Epithelial cell of proximal tubule (primary cell): ENCODE measurements at regions not wholly inside any gene's neighbourhood (a gene's known extent, or its start where the extent isn't known, plus 50 kb on each side); places are given as distances from the start of the nearest gene placed in this dataset.
A peak's percentile ranks its signal among the peaks of the same experiment; 100 is the strongest.

Experiments used
- DNase-seq: peaks from one replicate; pipeline ENCODE4 v3.0.0-alpha.2; 2011; ENCODE audit warnings: low read depth
- H3K4me3 ChIP-seq: 2 replicates; pipeline ENCODE4 v1.5.1; 2011; ENCODE audit warnings: low read depth, mild to moderate bottlenecking, low read length
- TF ChIP-seq, protein P1 (sequence below): conservative IDR thresholded peaks from 2 replicates; pipeline ENCODE4 v1.5.1; 2012; ENCODE audit warnings: low read depth, mild to moderate bottlenecking, low read length

DNA sequence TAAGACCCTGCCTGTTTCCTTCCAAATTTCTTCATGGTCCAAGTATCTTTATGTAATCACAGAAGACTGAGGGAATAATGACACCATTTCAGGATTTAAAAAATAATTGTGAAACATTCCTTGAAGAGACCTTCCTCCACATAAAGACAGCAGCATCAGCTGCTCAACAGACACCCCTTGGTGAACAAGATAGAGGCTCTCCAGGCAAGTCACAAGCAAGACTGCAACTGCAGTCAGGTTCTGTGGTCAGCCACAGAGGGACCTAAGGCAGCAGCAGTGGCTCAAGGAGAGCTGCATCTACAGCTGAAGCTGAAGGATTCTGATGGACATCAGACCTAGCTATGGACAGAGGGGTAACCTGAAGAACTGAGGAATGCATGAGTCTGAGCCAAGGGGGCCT is 97.2 kb upstream of the C3orf80 start:
- H3K4me3 ChIP-seq: no peak overlapping the region
- no peak for DNase-seq
- TF ChIP-seq, protein P1, sequence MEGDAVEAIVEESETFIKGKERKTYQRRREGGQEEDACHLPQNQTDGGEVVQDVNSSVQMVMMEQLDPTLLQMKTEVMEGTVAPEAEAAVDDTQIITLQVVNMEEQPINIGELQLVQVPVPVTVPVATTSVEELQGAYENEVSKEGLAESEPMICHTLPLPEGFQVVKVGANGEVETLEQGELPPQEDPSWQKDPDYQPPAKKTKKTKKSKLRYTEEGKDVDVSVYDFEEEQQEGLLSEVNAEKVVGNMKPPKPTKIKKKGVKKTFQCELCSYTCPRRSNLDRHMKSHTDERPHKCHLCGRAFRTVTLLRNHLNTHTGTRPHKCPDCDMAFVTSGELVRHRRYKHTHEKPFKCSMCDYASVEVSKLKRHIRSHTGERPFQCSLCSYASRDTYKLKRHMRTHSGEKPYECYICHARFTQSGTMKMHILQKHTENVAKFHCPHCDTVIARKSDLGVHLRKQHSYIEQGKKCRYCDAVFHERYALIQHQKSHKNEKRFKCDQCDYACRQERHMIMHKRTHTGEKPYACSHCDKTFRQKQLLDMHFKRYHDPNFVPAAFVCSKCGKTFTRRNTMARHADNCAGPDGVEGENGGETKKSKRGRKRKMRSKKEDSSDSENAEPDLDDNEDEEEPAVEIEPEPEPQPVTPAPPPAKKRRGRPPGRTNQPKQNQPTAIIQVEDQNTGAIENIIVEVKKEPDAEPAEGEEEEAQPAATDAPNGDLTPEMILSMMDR: no peak

DNA sequence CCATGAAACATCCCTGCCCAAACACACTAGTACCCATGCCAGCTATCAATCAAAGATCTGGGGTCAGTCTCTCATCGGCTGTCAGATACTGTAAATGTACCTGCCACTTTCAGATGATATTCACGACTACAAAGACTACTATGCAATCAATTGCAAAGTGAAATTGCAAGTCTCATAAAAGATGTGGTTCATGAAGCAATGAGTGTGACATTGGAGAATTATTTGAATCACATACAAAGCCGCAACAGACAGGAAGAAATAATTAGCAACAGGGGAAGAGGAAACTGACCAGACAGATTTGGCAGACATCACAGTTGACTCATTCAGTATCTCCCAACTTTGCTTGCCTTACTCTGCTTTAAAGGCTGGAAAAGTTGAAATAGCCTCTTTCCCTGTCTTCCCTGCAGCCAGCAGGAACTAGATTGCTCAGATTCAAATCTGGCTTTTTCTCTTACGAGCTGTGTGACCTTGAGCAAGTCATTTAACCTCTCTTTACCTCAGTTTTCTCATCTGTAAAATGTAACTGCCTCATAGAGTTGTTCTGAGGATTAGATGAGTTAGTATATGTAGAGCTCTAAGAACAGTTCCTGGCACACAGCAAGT is 95.7 kb upstream of the C3orf80 start:
- peak; percentile 56 for DNase-seq
- H3K4me3 ChIP-seq: no peak overlapping the region
- TF ChIP-seq, protein P1: no peak

DNA sequence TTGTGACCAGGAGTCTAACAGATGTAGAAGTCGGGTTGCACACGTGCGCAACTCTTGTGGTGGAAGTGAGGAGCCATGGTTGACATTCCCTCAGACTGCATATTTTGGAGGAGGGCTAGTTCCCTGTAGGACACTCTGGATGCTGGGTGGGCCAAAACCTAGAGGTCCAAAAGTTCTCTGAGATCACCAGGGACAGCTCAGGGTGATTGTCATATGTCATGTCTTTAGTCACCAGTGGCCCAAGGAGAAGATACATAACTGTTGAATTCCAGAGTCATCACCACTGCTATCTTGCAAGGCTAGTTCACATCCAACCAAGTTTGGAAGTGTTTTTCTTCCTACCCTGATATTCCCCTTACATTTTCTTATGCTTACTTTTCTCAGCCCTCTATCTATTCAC is 95.2 kb upstream of the C3orf80 start:
- DNase-seq: no peak
- H3K4me3 ChIP-seq: no peak overlapping the region
- TF ChIP-seq, protein P1: no peak

- TF ChIP-seq, protein P1: no peak
- DNase-seq: no peak
- H3K4me3 ChIP-seq: no peak overlapping the region
Measured at GRCh38 chr3:160130950-160131349, 94.3 kb upstream of the C3orf80 start.

- no peak for DNase-seq
- H3K4me3 ChIP-seq: no peak overlapping the region
- TF ChIP-seq, protein P1: no peak
Measured at GRCh38 chr3:160132226-160132625, 93.0 kb upstream of the C3orf80 start.

DNA sequence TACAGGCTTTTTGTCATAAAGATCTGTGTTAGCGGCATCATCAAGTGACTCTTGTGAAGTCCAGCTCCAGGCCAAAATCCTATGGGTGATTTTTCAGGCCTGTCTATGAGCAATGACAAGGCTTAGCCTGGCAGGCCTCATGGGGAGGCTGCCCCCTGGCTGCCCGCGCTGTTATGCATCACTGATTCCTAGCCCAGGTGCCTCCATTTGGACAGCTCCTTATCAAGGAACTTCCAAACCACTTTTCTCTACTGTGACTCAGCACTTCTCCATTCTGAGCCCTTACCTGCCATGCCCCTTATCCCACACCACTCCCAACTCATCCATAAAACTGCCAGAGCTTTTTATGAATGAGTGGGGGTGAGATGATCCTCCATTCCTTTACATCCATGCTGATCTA is 91.5 kb upstream of the C3orf80 start:
- DNase-seq: no peak
- TF ChIP-seq, protein P1: peak; percentile 10
- H3K4me3 ChIP-seq: no peak overlapping the region

GRCh38 chr3:160134454-160134853 is 90.8 kb upstream of the C3orf80 start:
- DNase-seq: no peak
- no peak overlapping the region for H3K4me3 ChIP-seq
- TF ChIP-seq, protein P1: no peak
